Mucosa of stomach (tissue), 1 donor: ENCODE measurements at regions not wholly inside any gene's neighbourhood (a gene's known extent, or its start where the extent isn't known, plus 50 kb on each side); places are given as distances from the start of the nearest gene placed in this dataset.

Experiments
- H3K27me3 ChIP-seq: one replicate; pipeline ENCODE4 v1.7.0; 2013; ENCODE audit warnings: mild to moderate bottlenecking, low read length; ENCODE audit not compliant: control insufficient read depth, insufficient read depth
- H3K36me3 ChIP-seq: one replicate; pipeline ENCODE4 v1.7.0; 2013; ENCODE audit warnings: low read length; ENCODE audit not compliant: control insufficient read depth, insufficient read depth
- H3K4me1 ChIP-seq: one replicate; pipeline ENCODE4 v1.7.0; 2013; ENCODE audit warnings: mild to moderate bottlenecking, low read length; ENCODE audit not compliant: control insufficient read depth, insufficient read depth
- H3K4me3 ChIP-seq: one replicate; pipeline ENCODE4 v1.7.0; 2013; ENCODE audit warnings: low read length
- H3K9ac ChIP-seq: one replicate; pipeline ENCODE4 v1.7.0; 2013; ENCODE audit warnings: mild to moderate bottlenecking, low read length, moderate library complexity
- H3K9me3 ChIP-seq: one replicate; pipeline ENCODE4 v1.7.0; 2013; ENCODE audit warnings: mild to moderate bottlenecking, low read length, moderate library complexity; ENCODE audit not compliant: control insufficient read depth
- donor health status: Pancreatic carcinoma.

DNA sequence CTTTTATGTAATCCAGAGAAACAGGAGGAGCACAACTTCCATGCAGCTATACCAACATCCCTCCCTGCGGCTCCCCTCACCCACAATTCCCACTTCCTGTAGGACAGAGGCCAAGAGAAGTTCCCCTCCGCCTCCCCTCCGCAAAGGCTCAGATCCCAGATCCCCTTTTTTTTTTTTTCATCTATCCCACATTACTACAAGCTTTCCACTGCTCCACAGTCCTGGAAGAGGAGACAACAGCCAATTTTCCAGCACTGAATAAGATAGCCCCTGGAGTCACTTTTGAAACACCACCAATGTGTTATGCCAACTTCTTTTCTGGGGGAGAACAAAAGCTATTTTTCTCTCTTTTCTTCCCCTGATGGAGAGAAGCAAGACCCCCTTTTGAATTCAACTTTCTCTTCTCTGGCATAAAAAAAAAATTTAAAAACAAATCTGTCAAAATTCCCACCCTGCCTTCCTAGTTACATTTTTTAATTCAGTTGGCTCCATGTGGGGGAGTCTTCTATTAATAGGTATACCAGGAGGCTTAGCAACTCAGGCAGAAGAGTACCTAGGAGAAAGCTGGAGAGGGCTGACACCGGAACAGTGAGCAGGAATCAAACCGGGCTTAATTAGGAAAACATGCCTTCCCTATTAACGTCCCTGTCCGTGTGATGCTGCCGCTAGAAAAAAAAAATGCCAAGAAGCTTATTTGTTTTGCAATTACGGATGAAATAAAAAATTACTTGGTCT lies 543.4 kb downstream of the BUD13 start:
- Histone ChIP-seq H3K36me3 (no peaks in the 10 kb centered on the region), H3K4me1 (no peaks in the 10 kb centered on the region), H3K27me3 (peaks cover 6% of the 10 kb centered on the region), H3K9me3 (no peaks in the 10 kb centered on the region), H3K9ac (no peak overlapping the region), H3K4me3 (no peak overlapping the region)

- no peaks in the 10 kb centered on the region for H3K4me1 ChIP-seq
- H3K9ac ChIP-seq = no peak overlapping the region
- no peaks in the 10 kb centered on the region for H3K36me3 ChIP-seq
- peaks cover 6% of the 10 kb centered on the region for H3K27me3 ChIP-seq
- H3K9me3 ChIP-seq = no peaks in the 10 kb centered on the region
- no peak overlapping the region for H3K4me3 ChIP-seq
Measured at GRCh38 chr11:116226731-116227130, 546.1 kb downstream of the BUD13 start.

- Histone ChIP-seq H3K36me3 (no peaks in the 10 kb centered on the region), H3K27me3 (peaks cover 6% of the 10 kb centered on the region), H3K4me1 (no peaks in the 10 kb centered on the region), H3K4me3 (no peak overlapping the region), H3K9ac (no peak overlapping the region), H3K9me3 (no peaks in the 10 kb centered on the region)
Measured at GRCh38 chr11:116225784-116226585, 546.8 kb downstream of the BUD13 start.

- Histone ChIP-seq H3K4me1 (no peaks in the 10 kb centered on the region), H3K9ac (no peak overlapping the region), H3K4me3 (no peak overlapping the region), H3K9me3 (no peaks in the 10 kb centered on the region), H3K27me3 (peaks cover 6% of the 10 kb centered on the region), H3K36me3 (no peaks in the 10 kb centered on the region)
Measured at GRCh38 chr11:116225236-116225635, 547.6 kb downstream of the BUD13 start.

GRCh38 chr11:116224889-116225200 lies 547.9 kb downstream of the BUD13 start:
- Histone ChIP-seq H3K9ac (no peak overlapping the region), H3K9me3 (no peaks in the 10 kb centered on the region), H3K27me3 (peaks cover 6% of the 10 kb centered on the region), H3K36me3 (no peaks in the 10 kb centered on the region), H3K4me3 (no peak overlapping the region), H3K4me1 (no peaks in the 10 kb centered on the region)

- no peak overlapping the region for H3K4me3 ChIP-seq
- H3K9ac ChIP-seq = no peak overlapping the region
- no peaks in the 10 kb centered on the region for H3K36me3 ChIP-seq
- H3K9me3 ChIP-seq = no peaks in the 10 kb centered on the region
- H3K4me1 ChIP-seq = no peaks in the 10 kb centered on the region
- H3K27me3 ChIP-seq = peaks cover 6% of the 10 kb centered on the region
Measured at GRCh38 chr11:116224154-116224888, 548.5 kb downstream of the BUD13 start.

- Histone ChIP-seq H3K4me1 (no peaks in the 10 kb centered on the region), H3K9me3 (no peaks in the 10 kb centered on the region), H3K9ac (no peak overlapping the region), H3K4me3 (no peak overlapping the region), H3K27me3 (peaks cover 6% of the 10 kb centered on the region), H3K36me3 (no peaks in the 10 kb centered on the region)
Measured at GRCh38 chr11:116221351-116221750, 551.4 kb downstream of the BUD13 start.

GRCh38 chr11:116219171-116219635 lies 553.6 kb downstream of the BUD13 start:
- Histone ChIP-seq H3K9ac (no peak overlapping the region), H3K9me3 (no peaks in the 10 kb centered on the region)

DNA sequence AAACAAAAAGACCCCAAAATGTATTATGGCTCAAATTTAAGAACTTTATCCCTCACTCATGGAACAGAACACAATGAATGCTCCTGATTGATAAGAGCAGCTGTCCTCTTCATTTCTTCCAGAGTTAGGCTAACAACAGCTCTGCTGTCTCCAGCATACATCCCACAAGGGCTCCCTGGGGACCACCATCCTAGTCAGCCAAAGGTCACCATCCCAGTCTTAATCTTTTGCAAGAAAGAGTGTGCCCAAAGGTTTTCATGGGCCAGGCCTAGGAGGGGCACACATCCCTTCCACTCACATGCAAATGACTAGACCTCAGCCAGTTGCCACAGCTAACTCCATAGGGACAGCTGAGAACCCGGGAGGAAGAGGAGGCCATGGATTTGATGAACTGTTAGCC lies 555.3 kb downstream of the BUD13 start:
- Histone ChIP-seq H3K4me3 (no peak overlapping the region), H3K9me3 (no peaks in the 10 kb centered on the region), H3K27me3 (no peaks in the 10 kb centered on the region), H3K4me1 (no peaks in the 10 kb centered on the region), H3K9ac (no peak overlapping the region), H3K36me3 (no peaks in the 10 kb centered on the region)

More at GRCh38 chr11:116219171-116219635, 553.6 kb downstream of the BUD13 start:
- Histone ChIP-seq H3K27me3 (no peaks in the 10 kb centered on the region), H3K4me1 (no peaks in the 10 kb centered on the region), H3K4me3 (no peak overlapping the region), H3K36me3 (no peaks in the 10 kb centered on the region)

GRCh38 chr11:116217006-116217405 lies 555.8 kb downstream of the BUD13 start:
- no peak overlapping the region for H3K9ac ChIP-seq
- H3K9me3 ChIP-seq = no peaks in the 10 kb centered on the region
- H3K4me3 ChIP-seq = no peak overlapping the region
- H3K36me3 ChIP-seq = no peaks in the 10 kb centered on the region
- no peaks in the 10 kb centered on the region for H3K4me1 ChIP-seq
- no peaks in the 10 kb centered on the region for H3K27me3 ChIP-seq

GRCh38 chr11:116215471-116216113 lies 557.2 kb downstream of the BUD13 start:
- H3K4me1 ChIP-seq = no peaks in the 10 kb centered on the region
- no peaks in the 10 kb centered on the region for H3K9me3 ChIP-seq
- no peaks in the 10 kb centered on the region for H3K36me3 ChIP-seq
- H3K4me3 ChIP-seq = no peak overlapping the region
- H3K9ac ChIP-seq = no peak overlapping the region
- H3K27me3 ChIP-seq = no peaks in the 10 kb centered on the region
